Testis (tissue), 2 donors: ENCODE measurements at regions not wholly inside any gene's neighbourhood (a gene's known extent, or its start where the extent isn't known, plus 50 kb on each side); places are given as distances from the start of the nearest gene placed in this dataset.

Experiments used
- CTCF ChIP-seq, 3 experiments: fragments of 450-650 bp in 2 of 3; fragments of 200-600 bp in 1 of 3; sonication (generic) in 1 of 3; IDR thresholded peaks; one replicate each; pipeline ENCODE4 v1.5.1; 2016 to 2019; ENCODE audit warnings: antibody characterized with exemption in 3 of 3, mild to moderate bottlenecking in 2 of 3, moderate library complexity in 1 of 3
- POLR2A ChIP-seq: fragments of 450-650 bp; IDR thresholded peaks from one replicate; pipeline ENCODE4 v1.6.1; 2017; ENCODE audit warnings: antibody characterized with exemption, mild to moderate bottlenecking, moderate library complexity

DNA sequence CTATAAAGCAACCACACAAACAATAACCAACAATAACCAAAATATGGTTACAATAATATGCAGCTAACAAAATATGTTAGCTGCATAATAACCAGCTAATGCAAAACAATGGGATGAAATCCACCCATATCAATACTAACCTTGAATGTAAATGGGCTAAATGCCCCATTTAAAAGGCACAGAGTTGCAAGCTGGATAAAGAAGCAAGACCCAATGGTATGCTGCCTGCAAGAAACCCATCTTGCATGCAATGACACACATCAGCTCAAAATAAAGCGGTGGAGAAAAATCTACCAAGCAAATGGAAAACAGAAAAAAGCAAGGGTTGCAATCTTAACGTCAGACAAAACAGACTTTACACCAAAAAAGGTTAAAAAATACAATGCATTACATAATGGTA is 316.5 kb upstream of the NR5A2 start:
- TF ChIP-seq CTCF (IDR thresholded peaks at IDR 0.05) (no peak), POLR2A (no peak)
